ENCODE measurements at regions not wholly inside any gene's neighbourhood (a gene's known extent, or its start where the extent isn't known, plus 50 kb on each side); places are given as distances from the start of the nearest gene placed in this dataset.
"Not testable (repeated sequence)": the region's sequence is repeated elsewhere in the genome, so short reads cannot be mapped to it uniquely, and the experiment has no call there.

DNA sequence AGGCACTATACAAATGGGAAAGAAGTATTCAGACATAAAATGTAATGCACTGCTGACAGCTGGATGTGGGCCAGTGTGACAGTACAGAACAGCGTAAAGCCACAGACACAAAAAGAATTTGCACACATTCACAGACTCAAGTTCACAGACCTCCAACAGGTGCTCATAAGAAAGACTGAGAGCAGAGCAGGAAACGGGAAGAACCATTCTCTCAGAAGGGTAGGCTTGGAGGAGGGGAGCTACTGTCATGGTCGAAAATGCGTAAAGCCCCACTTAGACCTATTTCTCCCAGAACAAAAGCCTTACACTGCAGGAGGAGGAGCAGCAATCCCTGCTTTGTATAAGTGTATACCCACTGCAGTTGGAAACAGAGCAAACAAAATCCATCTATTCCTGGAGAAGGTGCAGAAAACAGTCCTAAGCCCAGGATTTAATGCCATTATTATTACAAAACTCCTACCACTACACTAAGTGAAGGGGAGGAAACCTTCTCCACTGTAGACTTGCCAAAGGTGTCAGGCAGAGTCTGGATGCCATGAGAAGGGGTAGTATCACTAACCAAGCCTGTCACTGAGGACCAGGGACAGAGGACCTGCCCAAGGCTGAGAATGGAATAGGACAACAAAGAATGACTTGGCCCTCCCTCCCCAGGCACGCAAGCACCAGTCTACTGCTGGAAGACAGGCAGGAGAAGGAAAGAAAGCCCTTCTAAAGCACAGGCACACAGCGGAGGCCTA, 103.0 kb upstream of the FAM25C start:
- intact Hi-C loops (cut with DNase I) = not testable (repeated sequence)

DNA sequence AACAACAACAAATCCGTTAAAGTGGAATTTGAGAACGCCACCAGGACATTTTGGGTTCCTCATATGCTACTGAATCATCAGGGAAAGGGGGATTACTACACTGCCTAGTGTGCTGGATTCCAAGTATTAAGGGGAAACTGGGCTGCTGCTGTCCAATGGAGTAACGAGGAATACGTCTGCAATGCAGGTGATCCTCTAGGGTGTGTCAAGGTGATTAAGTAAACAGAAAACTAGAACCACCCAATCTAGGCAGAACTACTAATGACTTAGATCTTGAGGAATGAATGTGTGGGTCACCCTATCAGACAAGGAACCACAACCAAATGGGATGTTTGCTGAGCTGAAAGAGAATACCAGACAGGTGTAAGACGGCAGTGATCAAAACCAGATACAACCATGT, 99.3 kb upstream of the FAM25C start:
- H3K27me3 ChIP-seq; H3K36me3 ChIP-seq; H3K27ac ChIP-seq; ATAC-seq; H3K9me3 ChIP-seq; intact Hi-C loops (cut with DNase I); H3K4me3 ChIP-seq; DNase-seq; H3K4me1 ChIP-seq: not testable (repeated sequence)
- WGBS, 2 donors = 79 to 92% methylated on average over 3 of the region's 5 CpGs

More for the DNA sequence above, 103.0 kb upstream of the FAM25C start:
- H3K27ac ChIP-seq, ATAC-seq, H3K9me3 ChIP-seq, H3K36me3 ChIP-seq, H3K4me3 ChIP-seq, DNase-seq, H3K27me3 ChIP-seq, H3K4me1 ChIP-seq: not testable (repeated sequence)
- WGBS, 2 donors = 57 to 61% methylated on average over 4 to 5 of the region's 6 CpGs

DNA sequence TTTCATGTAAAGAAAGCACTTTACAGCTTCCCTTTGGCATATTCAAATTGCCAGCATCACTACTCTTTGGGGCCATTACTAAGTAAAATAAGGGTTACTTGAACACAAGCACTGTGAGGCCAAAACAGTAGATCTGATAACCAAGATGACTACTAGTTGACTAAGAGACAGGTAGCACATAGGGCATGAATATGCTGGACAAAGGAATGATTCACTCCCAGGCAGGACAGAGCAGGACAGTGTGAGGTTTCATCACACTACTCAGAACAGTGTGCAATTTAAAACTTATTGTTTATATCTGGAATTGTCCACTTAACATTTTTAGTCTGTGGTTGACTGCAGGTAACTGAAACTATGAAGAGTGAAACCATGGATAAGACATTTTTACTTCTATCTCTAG, 91.1 kb upstream of the FAM25C start:
- H3K4me1 ChIP-seq; H3K27me3 ChIP-seq; H3K4me3 ChIP-seq; ATAC-seq; H3K9me3 ChIP-seq; DNase-seq; H3K27ac ChIP-seq; H3K36me3 ChIP-seq; intact Hi-C loops (cut with DNase I): not testable (repeated sequence)

DNA sequence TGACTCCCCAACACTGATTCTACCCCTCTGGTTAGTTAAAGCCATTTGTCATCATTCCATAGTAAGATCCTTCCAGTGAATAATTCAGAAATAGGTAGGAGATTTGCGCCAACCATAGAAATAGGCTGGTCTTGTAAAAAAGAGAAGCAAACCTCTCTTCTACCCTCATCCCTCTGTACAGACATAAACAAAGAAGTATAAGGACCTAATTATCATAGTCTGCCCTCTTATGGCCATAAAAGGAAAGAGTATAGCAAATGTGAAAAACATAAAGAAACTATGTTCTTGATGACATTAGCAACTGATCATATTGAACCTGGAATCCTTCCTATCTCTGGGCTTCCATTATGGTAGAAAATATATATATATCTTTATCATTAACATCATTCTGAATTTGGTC, 88.5 kb upstream of the FAM25C start:
- H3K36me3 ChIP-seq; intact Hi-C loops (cut with DNase I); ATAC-seq; H3K4me3 ChIP-seq; H3K4me1 ChIP-seq; H3K27ac ChIP-seq; H3K9me3 ChIP-seq; DNase-seq; H3K27me3 ChIP-seq: not testable (repeated sequence)
- 93 to 94% methylated on average over 1 of the region's 1 CpG for WGBS, 2 donors

DNA sequence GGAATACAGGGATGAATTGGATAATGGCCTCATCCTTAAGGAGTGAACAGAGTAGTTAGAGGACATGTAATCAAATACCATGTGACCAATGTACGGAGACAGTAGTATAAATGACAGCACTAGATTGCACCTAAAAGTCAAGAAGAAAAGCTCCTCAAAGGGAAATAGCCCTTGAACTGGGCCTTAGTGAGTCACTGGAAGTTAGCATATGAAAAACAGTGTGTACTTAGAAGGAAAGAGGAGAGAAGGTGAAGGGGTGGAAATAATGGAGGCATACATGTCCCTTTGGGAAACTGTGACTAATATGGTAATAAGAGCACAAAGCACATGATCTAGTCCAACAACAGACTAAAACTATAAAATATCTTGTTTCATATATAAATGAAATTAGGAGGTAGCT, 84.9 kb upstream of the FAM25C start:
- ATAC-seq; DNase-seq; H3K4me3 ChIP-seq; intact Hi-C loops (cut with DNase I); H3K36me3 ChIP-seq; H3K27me3 ChIP-seq; H3K27ac ChIP-seq; H3K4me1 ChIP-seq; H3K9me3 ChIP-seq: not testable (repeated sequence)
- WGBS, 2 donors = no CpG with 5 or more reads among the region's 1 CpG

GRCh38 chr10:48071228-48071627, 71.6 kb upstream of the FAM25C start:
- WGBS, 2 donors = no CpG with 5 or more reads among the region's 2 CpGs
- H3K9me3 ChIP-seq = not testable (repeated sequence)

GRCh38 chr10:48063944-48064625, 64.5 kb upstream of the FAM25C start:
- H3K27ac ChIP-seq; H3K4me3 ChIP-seq; H3K27me3 ChIP-seq; H3K36me3 ChIP-seq; DNase-seq; intact Hi-C loops (cut with DNase I); H3K9me3 ChIP-seq; H3K4me1 ChIP-seq: not testable (repeated sequence)
- peak; percentile 84 to 97 (median 92) for ATAC-seq
- WGBS, 2 donors = no CpG with 5 or more reads among the region's 10 CpGs

More at GRCh38 chr10:48071228-48071627, 71.6 kb upstream of the FAM25C start:
- H3K4me1 ChIP-seq; ATAC-seq; H3K36me3 ChIP-seq; H3K27ac ChIP-seq; intact Hi-C loops (cut with DNase I); DNase-seq; H3K27me3 ChIP-seq; H3K4me3 ChIP-seq: not testable (repeated sequence)

DNA sequence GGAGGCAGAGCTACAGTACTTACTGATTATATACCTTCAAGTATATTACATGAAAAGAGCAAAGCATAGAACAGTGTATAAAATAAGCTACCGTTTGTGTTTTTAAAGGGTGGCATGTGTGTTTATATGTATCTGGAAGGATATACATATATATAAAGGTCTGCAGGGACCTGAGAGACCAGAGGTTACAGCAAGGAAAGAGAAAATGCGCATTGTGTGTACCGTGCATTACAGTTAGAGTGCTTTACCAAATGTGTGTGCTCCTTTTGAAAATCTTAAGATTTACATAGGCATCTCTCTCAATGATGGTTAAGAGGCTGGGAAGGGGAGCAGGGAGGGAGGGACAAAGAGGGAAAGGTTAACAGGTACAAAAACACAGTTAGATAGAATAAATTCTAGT, 55.8 kb upstream of the FAM25C start:
- H3K4me1 ChIP-seq; H3K27me3 ChIP-seq; H3K36me3 ChIP-seq; H3K4me3 ChIP-seq; H3K9me3 ChIP-seq; intact Hi-C loops (cut with DNase I); H3K27ac ChIP-seq; DNase-seq; ATAC-seq: not testable (repeated sequence)
- 82 to 89% methylated on average over 2 to 3 of the region's 3 CpGs for WGBS, 2 donors
